Calu3 (cell line): ENCODE measurements at regions not wholly inside any gene's neighbourhood (a gene's known extent, or its start where the extent isn't known, plus 50 kb on each side); places are given as distances from the start of the nearest gene placed in this dataset.

ENCODE experiments used
- BruUV-seq: library from RNA; stranded (reverse); fragments of 400-500 nt; replicated peaks from 2 replicates; lab custom pipeline; 2021; lab: Mats Ljungman, UMichigan
- CTCF ChIA-PET: fragments of 300-600 bp; sonication (Branson Sonifier 250); formaldehyde crosslinking; loops from one replicate; lab custom pipeline; 2022; ENCODE audit warnings: antibody characterized with exemption; lab: Charles Lee
- DNase-seq: peaks from one replicate; pipeline ENCODE4 v3.0.0; 2022
- H3K27ac Mint-ChIP-seq: one replicate; pipeline ENCODE4 v1.8.0; 2022; ENCODE audit warnings: mixed read lengths; ENCODE audit not compliant: unreplicated experiment
- H3K27me3 Mint-ChIP-seq: one replicate; pipeline ENCODE4 v1.8.0; 2022; ENCODE audit warnings: mixed read lengths; ENCODE audit not compliant: unreplicated experiment
- H3K36me3 Mint-ChIP-seq: one replicate; pipeline ENCODE4 v1.8.0; 2022; ENCODE audit warnings: mild to moderate bottlenecking, moderate library complexity, mixed read lengths; ENCODE audit not compliant: insufficient read depth, unreplicated experiment
- H3K4me1 Mint-ChIP-seq: one replicate; pipeline ENCODE4 v1.8.0; 2022; ENCODE audit warnings: mild to moderate bottlenecking, low read depth, mixed read lengths; ENCODE audit not compliant: unreplicated experiment
- H3K4me3 Mint-ChIP-seq: one replicate; pipeline ENCODE4 v1.8.0; 2022; ENCODE audit warnings: mild to moderate bottlenecking, low read depth, moderate library complexity, mixed read lengths; ENCODE audit not compliant: unreplicated experiment
- H3K9me3 Mint-ChIP-seq: one replicate; pipeline ENCODE4 v1.8.0; 2022; ENCODE audit warnings: low read depth, mixed read lengths; ENCODE audit not compliant: unreplicated experiment
- CTCF ChIP-seq: fragments of 200-600 bp; IDR thresholded peaks from one replicate; pipeline ENCODE4 v1.8.0; 2022; ENCODE audit warnings: antibody characterized with exemption; ENCODE audit not compliant: unreplicated experiment
- intact Hi-C: fragments of 100-400 bp; cut with micrococcal nuclease; formaldehyde crosslinking; loops from one replicate; pipeline ENCODE4 v1.10.0; 2022; ENCODE audit not compliant: unreplicated experiment

DNA sequence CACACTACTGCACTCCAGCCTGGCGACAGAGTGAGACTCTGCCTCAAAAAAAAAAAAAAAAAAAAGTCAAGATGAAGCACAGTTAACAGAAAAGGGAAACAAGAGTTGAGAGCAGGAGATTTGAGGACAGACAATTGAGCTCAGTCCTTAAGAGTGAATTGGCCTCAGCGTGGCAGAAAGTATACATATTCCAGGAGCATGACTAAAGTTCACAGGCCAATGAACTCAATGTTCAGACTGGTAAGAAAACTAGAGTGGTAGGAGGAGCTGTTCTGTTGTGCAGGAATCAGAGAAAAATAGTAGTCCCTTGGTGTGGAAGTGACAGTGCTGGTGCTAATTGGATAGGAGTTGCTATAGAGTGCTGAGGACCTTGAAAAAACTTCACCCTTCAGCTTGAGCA lies 60.0 kb downstream of the NRN1 start:
- intact Hi-C loops: no loop called here
- Mint-ChIP-seq H3K27ac (no peak overlapping the region), H3K27me3 (peaks cover 5% of the 10 kb centered on the region), H3K4me3 (no peak overlapping the region), H3K36me3 (no peaks in the 10 kb centered on the region), H3K4me1 (no peaks in the 10 kb centered on the region), H3K9me3 (peaks cover 2% of the 10 kb centered on the region)
- BruUV-seq: no TSS peak
- DNase-seq: no peak
- TF ChIP-seq CTCF: no peak
- CTCF ChIA-PET: no interaction called here

GRCh38 chr6:5946181-5946580 lies 60.5 kb downstream of the NRN1 start:
- no TSS peak for BruUV-seq
- no peak for TF ChIP-seq CTCF
- no peak for DNase-seq
- no peaks in the 10 kb centered on the region for H3K4me1 Mint-ChIP-seq
- intact Hi-C loops: no loop called here
- no peak overlapping the region for H3K4me3 Mint-ChIP-seq
- peaks cover 2% of the 10 kb centered on the region for H3K9me3 Mint-ChIP-seq
- no peak overlapping the region for H3K27ac Mint-ChIP-seq
- no peaks in the 10 kb centered on the region for H3K27me3 Mint-ChIP-seq
- no peaks in the 10 kb centered on the region for H3K36me3 Mint-ChIP-seq
- CTCF ChIA-PET: no interaction called here

DNA sequence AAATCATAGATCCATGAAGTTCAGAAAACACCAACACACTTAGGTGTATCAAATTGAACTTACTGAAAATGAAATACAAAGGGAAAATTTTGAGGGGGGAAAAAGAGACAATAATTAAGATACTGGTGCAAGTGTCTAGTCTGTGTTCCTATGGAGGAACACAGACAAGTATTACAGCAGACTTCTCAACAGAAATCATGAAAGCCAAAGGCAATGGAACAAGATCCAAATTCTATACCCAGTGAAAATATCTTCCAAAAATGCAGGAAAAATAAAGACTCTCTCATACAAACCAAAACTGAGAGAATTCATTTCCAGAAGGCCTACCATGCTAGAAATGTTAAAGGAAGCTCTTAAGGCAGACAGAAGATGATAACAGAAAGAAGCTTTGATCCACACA lies 63.1 kb downstream of the NRN1 start:
- BruUV-seq: no TSS peak
- Mint-ChIP-seq H3K9me3 (peaks cover 2% of the 10 kb centered on the region), H3K27ac (no peak overlapping the region), H3K4me1 (no peaks in the 10 kb centered on the region), H3K27me3 (no peaks in the 10 kb centered on the region), H3K36me3 (no peaks in the 10 kb centered on the region), H3K4me3 (no peak overlapping the region)
- no peak for DNase-seq
- intact Hi-C loops: no loop called here
- TF ChIP-seq CTCF: no peak
- CTCF ChIA-PET: no interaction called here

DNA sequence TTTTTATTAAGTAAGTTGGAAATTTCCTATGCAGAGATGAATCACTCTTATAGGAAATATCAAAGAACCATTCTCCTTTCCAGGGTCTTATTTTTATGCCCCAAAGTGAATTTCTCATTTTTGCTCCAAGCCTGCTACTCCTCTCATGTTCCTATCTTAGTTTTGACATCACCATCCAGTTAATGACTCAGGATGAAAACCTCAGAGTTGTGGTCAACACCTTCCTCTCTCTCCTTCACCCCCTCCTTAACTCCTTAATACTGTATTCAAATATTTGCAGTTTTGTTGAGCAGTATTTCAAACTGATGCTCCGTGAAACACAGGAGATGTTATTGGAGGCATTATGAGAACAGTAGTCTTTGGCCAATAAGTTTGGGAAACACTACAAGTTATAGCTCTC lies 64.1 kb downstream of the NRN1 start:
- no peak for TF ChIP-seq CTCF
- CTCF ChIA-PET: no interaction called here
- BruUV-seq: no TSS peak
- no peaks in the 10 kb centered on the region for H3K4me1 Mint-ChIP-seq
- H3K27me3 Mint-ChIP-seq: no peaks in the 10 kb centered on the region
- H3K9me3 Mint-ChIP-seq: peaks cover 2% of the 10 kb centered on the region
- DNase-seq: no peak
- no peak overlapping the region for H3K27ac Mint-ChIP-seq
- no peak overlapping the region for H3K4me3 Mint-ChIP-seq
- H3K36me3 Mint-ChIP-seq: no peaks in the 10 kb centered on the region
- intact Hi-C loops: no loop called here
